Iris pigment epithelial cell (primary cell): ENCODE measurements at regions not wholly inside any gene's neighbourhood (a gene's known extent, or its start where the extent isn't known, plus 50 kb on each side); places are given as distances from the start of the nearest gene placed in this dataset.
"Not testable (repeated sequence)": the region's sequence is repeated elsewhere in the genome, so short reads cannot be mapped to it uniquely, and the experiment has no call there.

Source experiments
- DNase-seq: peaks from one replicate; pipeline ENCODE4 v3.0.0-alpha.2; 2011; ENCODE audit warnings: low read depth

DNA sequence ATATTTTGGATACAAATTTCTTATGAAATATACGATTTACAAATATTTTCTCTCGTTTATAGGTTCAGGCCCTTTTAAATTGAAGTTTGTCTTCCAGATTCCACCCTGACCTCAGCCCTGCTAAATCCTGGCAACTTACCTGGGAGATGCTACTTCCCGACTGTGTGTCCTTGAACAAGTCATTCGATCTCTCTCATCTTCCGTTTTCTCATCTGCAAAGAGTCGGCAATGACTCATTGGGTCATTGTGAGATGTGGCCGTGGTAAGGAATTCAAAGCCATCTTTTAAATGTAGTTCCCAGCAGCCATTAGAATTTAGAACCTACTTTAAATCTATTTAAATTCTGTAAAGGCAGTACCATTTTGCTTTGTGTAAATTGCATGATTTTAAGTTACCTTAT lies 72.5 kb downstream of the LHX2 start:
- no peak for DNase-seq

DNA sequence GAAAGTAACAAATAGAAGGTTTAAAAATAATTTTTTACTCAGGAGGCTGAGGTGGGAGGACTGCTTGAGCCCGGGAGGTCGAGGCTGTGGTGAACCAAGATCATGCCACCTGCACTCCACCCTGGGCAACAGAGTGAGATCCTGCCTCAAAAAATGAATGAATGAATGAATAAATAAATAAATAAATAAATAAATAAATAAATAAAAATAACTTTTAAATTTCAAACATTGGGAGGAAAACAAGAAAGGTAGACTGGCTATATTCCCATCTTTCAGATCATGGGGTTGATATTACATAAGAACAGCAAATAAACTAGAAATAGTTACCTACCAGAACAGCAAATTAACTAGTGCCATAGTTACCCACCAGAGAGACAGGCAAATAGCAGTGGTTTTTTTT lies 75.7 kb downstream of the LHX2 start:
- no peak for DNase-seq

DNA sequence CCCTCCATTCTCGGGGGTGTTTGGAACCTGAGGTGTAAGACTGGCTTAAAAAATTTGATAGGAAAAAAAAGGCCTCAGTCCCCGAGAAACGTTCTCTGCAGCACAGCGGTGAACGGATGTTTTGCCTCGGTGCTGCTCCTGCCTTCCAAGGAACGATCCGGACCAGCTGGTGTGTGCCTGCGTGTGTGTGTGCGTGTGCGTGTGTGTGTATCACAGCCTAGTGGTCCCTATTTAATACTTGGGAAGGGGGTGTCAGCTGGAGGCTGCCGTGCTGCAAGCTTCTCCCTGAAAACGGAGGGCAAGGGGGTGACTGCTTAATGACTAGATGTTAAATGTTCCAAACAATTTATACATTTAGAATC lies 76.9 kb downstream of the LHX2 start:
- no peak for DNase-seq

- DNase-seq: not testable (repeated sequence)
Observed at GRCh38 chr9:124089631-124090488, 78.3 kb downstream of the LHX2 start.

GRCh38 chr9:124098141-124098905 lies 86.8 kb downstream of the LHX2 start:
- DNase-seq: peak; percentile 39

- no peak for DNase-seq
Observed at GRCh38 chr9:124099860-124100259, 88.3 kb downstream of the LHX2 start.

DNA sequence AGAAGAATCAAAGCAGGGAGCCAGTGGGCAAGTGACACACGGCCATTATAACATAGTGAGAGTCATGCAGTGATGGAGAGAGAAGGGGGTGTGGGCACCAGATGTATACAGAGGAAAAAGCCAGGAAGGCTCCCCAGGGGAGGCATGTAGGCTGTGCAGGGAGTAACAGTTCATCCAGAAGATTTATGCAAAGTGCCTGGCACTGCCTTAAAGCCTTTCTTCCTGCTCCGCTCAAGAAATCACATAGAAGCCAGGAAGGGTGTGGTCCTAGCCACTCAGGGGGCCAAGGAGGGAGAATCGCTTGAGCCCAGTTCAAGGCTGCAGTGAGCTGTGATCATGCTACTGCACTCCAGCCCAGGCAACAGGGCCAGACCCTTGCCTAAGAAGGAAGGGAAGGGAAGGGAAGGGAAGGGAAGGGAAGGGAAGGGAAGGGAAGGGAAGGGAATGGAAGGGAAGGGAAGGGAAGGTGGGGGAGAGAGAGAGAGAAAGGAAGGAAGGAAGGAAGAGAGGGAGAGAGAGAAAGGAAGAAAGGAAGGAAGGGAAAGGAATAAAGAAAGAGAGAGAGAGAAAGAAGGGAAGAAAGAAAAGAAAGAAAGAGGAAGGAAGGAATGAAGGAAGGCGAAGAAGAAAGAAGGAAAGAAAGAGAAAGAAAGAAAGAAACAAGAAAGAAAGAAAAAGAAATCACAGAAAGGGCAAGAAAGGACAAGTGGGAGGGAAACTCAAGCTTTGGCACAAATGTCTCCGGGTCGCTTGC lies 89.8 kb downstream of the LHX2 start:
- no peak for DNase-seq

DNA sequence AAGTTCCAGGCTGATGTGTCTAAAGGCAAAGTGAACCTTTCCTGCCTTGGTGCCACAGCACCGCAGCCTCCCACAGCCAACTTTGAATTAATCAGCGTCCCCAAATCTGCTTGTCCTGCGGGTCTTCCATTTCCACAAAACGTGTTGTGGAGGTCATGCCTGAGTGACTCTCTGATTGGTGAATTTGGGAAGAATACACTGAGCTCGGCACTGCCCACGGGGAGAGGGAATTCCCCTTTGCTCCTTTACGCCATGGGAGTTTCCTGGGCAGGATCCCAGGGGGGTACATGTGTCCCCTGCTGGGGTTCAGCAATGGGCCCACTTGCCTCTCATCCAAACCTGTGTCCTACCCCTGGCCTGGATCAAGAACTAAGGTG lies 90.4 kb downstream of the LHX2 start:
- no peak for DNase-seq

DNA sequence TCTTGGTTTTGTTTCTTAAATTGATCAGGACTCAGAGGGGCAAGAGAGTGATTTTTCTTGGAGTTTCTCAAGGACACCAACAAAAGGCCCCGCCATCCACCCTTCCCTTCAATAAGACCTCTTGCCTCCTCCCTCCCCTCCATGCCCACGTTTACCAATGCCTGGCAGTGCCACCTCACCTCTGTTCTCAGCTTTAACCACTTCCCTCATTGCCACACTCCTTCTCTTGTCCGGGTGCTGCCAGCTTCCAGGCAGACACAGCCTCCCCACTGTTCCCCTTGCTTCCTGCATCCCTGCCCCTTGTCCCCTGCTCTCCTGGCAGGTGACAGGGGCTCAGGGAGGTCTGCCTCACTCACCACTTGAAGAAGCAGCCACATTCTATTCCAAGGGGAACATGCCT lies 90.8 kb downstream of the LHX2 start:
- DNase-seq: no peak

DNA sequence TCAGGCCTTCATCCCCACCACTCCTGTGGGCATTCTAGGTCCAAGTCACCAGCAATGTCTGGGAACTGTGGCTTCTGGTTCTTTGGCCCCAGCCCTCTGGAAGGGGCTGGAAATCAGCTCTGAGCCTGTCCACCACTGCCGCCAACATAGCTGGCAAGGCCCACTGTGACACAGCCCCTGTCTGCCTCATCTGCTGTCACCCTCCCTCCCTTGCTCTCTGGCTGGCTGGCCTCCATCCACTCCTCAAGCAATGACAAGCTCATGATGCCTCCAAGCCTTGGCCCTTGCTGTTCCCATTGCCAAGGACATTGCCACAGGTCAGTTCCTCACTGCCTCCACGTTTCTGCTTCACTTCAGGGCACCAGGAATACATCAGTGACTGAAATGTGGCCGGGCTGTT lies 93.7 kb downstream of the LHX2 start:
- no peak for DNase-seq

DNA sequence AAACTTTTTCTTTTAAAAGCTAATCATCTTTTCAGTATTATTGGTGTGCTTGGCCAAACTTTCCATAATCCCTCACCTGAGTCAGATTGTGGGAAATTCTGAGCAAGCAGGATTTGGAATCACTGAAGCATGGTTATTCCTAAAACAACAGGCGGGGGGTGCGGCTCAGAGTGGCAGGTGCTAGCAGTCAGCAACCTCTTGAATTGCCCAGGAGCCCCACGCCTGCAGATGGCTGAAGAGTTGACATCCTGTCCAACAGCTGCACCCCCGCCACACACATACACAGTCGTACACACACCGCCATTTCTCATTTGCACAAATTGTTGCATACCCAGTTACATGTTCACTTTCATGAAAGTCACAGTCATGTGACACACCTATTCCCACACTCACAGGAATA lies 96.6 kb downstream of the LHX2 start:
- DNase-seq: no peak

DNA sequence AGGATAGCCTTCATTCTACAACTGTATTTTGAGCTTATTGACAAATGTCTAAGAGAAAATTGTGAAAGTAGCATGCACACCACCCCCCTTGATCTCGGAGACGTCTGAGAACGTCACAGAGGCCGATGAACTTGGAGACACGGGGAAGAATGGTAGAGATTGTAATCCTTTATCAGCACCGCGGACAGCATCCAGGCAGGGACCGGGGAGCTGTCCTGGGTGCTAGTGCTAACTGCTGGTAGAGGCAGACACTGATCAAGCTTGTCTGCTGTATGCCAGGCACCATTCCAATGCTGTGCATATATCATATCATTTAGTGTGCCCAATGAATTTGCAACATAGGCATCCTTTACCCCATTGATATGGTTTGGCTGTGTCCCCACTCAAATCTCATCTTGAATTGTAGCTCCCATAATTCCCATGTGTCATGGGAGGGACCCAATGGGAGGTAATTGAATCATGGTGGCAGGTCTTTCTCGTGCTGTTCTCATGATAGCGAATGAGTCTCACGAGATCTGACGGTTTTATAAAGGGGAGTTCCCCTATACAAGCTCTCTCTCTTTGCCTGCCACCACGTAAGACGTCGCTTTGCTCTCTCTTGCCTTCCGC lies 98.8 kb downstream of the LHX2 start:
- DNase-seq: peak; percentile 63

DNA sequence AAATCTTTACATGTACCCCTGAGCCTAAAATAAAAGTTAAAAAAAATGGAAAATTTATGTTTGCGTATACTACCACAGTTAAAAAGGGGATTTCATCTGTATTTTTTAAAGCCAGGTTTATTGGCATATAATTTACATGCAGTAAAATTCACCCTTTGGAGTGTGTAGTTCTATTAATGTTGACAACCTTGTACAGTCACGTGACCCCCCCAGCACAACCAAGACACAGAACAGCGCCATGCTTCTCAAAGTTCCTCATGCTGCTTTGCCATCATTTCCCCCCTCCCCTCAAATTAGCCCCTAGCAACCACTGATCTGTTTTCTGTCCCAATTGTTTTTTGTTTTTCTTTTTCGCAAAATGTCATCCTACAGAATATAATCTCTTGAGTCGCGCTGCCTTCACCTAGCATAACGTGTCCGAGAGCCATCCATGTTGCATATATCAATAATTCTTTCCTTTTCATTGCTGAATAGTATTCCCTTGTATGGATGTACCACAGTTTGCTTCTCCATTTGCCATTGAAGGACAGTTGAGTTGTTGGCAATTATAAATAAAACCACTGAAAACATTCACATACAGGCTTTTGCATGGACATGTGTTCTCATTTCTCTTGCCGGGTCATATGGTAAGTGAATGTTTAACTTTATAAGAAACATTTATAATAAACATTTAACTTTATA lies 105.3 kb downstream of the LHX2 start:
- DNase-seq: no peak

DNA sequence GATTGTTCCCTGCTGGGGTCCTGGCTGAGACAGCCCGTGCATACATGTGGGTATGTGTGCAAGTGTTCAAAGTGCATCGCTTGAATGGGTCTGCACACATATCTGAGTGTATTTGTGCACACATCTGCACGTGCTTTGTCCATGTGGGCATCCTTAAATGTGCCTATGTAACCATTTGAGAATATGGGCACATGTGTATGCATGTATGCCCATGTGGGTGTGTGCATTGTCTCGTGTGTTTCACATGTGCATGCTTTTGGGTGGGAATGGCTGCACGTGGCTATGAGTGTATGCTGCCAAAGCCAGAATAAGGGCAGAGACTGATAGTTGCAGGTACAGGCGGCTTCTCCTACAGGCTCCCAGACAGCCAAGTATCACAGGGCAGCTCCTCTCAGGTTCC lies 107.3 kb downstream of the LHX2 start:
- DNase-seq: no peak

- DNase-seq: no peak
Observed at GRCh38 chr9:124120272-124120671, 108.7 kb downstream of the LHX2 start.

DNA sequence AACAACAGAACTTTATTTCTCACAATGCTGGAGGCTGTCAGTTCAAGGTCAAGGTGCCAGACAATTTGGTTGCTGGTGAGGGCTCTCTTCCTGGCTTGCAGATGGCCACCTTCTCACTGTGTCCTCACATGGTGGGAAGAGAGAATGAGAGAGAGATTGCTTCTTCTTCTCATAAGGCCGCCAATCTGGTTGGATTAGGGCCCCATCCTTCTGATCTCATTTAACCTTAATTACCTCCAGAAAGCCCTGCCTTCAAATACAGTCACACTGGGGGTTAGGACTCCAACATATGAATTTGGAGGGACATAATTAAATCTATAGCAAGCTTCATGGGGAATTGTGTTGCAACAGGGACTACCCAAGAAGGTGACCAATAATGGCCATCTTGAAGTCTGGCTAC lies 110.2 kb downstream of the LHX2 start:
- no peak for DNase-seq

DNA sequence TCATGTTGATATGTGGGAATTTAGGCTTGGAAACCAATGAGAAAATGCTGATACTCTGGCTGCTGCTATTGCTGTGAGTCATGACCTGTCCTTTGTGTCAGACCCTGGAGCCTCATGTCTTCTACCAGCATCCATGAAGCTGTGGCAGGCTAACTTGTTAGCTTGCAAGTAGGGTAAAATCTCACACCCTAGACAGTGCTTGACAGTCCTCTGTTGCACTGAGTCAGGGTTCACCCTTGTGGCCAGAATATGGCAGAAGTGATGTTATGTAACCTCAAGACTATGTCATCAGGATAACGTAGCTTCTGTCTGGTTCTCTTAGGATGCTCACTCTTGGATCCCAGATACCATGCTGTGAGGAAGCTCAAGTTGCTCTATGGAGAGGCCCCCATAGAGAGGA lies 110.8 kb downstream of the LHX2 start:
- DNase-seq: peak; percentile 25

DNA sequence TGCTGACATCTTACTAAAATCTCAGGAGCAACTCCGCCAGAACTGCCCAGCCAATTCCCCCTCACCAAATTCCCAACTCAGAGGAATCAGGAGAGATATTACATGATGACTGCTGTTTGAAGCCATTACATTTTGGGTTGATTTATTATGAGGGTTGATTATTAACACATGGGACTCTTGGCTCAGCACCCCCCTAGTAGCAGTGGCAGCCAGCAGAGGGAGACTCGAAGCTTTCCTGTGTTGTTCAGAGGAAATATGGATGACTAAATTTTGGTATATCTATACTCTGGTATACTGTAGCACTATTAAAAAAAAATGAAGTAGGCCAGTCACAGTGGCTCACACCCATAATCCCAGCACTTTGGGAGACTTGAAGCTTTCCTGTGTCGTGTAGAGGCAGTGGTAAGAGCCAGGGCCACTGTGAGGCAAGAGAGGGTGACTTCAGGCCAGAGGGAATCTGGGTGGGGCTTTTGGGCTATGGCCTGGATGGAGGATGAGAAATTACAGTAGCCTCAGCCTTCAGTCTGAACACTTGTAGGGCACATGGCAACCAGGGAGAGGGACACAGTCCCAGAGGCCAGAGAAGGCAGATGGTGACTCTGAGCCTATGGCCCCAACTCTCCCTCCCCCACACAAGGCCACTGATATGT lies 111.4 kb downstream of the LHX2 start:
- DNase-seq: peak; percentile 40

- not testable (repeated sequence) for DNase-seq
Observed at GRCh38 chr9:124123621-124124020, 112.1 kb downstream of the LHX2 start.

GRCh38 chr9:124124729-124125650 lies 113.4 kb downstream of the LHX2 start:
- DNase-seq: no peak
